HG02588 (cell line): ENCODE measurements at regions not wholly inside any gene's neighbourhood (a gene's known extent, or its start where the extent isn't known, plus 50 kb on each side); places are given as distances from the start of the nearest gene placed in this dataset.

Experiments
- ATAC-seq: cut with Tn5 transposase; IDR thresholded peaks from one replicate; pipeline ENCODE4 v1.9.1; 2021; ENCODE audit warnings: mild to moderate bottlenecking, moderate library complexity; ENCODE audit not compliant: unreplicated experiment

GRCh38 chr1:162924179-162924578 is 63.2 kb upstream of the CCDC190 start:
- ATAC-seq, result no peak

- no peak for ATAC-seq
These were observed 61.2 kb upstream of the CCDC190 start for GRCh38 chr1:162922201-162922600.

- ATAC-seq, result no peak
These were observed 60.3 kb upstream of the CCDC190 start for GRCh38 chr1:162921311-162921710.

GRCh38 chr1:162919034-162919433 is 58.1 kb upstream of the CCDC190 start:
- no peak for ATAC-seq

- no peak for ATAC-seq
These were observed 57.3 kb upstream of the CCDC190 start for GRCh38 chr1:162918151-162918754.

- ATAC-seq, result no peak
These were observed 56.0 kb upstream of the CCDC190 start for GRCh38 chr1:162916821-162917613.

- ATAC-seq, result no peak
These were observed 55.4 kb upstream of the CCDC190 start for GRCh38 chr1:162916407-162916806.

- ATAC-seq, result no peak
These were observed 53.6 kb upstream of the CCDC190 start for GRCh38 chr1:162914601-162915000.

GRCh38 chr1:162913345-162913744 is 52.4 kb upstream of the CCDC190 start:
- no peak for ATAC-seq

GRCh38 chr1:162912061-162912667 is 51.2 kb upstream of the CCDC190 start:
- no peak for ATAC-seq
